IMR-90 (cell line): ENCODE measurements at regions not wholly inside any gene's neighbourhood (a gene's known extent, or its start where the extent isn't known, plus 50 kb on each side); places are given as distances from the start of the nearest gene placed in this dataset.

Source experiments
- ATAC-seq: fragments of 200-7000 bp; cut with Tn5 transposase; 2 replicates; pipeline ENCODE4 v1.9.1; 2020; ENCODE audit warnings: low read depth, mild to moderate bottlenecking, moderate library complexity
- BruUV-seq: library from RNA; stranded (reverse); fragments of 400-500 nt; replicated peaks from 2 replicates; lab custom pipeline; 2021; lab: Mats Ljungman, UMichigan
- CTCF ChIA-PET: fragments of 300-600 bp; formaldehyde crosslinking; extraction: SDS; loops from one replicate; lab custom pipeline; 2021; ENCODE audit warnings: antibody characterized with exemption; lab: Yijun Ruan, JAX
- POLR2A ChIA-PET: fragments of 300-600 bp; sonication (Branson Sonifier 250); formaldehyde crosslinking; loops from one replicate; lab custom pipeline; 2022; ENCODE audit warnings: antibody characterized with exemption; ENCODE audit not compliant: unreplicated experiment; lab: Charles Lee
- DNase-seq: peaks from one replicate; pipeline ENCODE4 v3.0.0; 2013
- H2AFZ ChIP-seq: replicated peaks from 2 replicates; pipeline ENCODE3; 2013; ENCODE audit warnings: low read length, mild to moderate bottlenecking; ENCODE audit not compliant: poor library complexity
- H2AK5ac ChIP-seq: 2 replicates; pipeline ENCODE4 v1.6.1; 2013; ENCODE audit warnings: low read depth, low read length, inconsistent platforms
- H2AK9ac ChIP-seq: replicated peaks from 2 replicates; pipeline ENCODE3; 2013; ENCODE audit warnings: mild to moderate bottlenecking, low read depth, low read length, moderate library complexity; ENCODE audit not compliant: poor library complexity
- H2BK120ac ChIP-seq: 2 replicates; pipeline ENCODE4 v1.6.1; 2013; ENCODE audit warnings: low read depth, low read length, inconsistent platforms
- H2BK15ac ChIP-seq: 3 replicates; pipeline ENCODE4 v1.6.1; 2013; ENCODE audit warnings: low read depth, low read length, inconsistent platforms
- H2BK20ac ChIP-seq: 2 replicates; pipeline ENCODE4 v1.6.1; 2013; ENCODE audit warnings: low read depth, mild to moderate bottlenecking, inconsistent platforms, low read length, moderate library complexity
- H2BK5ac ChIP-seq: 2 replicates; pipeline ENCODE4 v1.6.1; 2013; ENCODE audit warnings: mild to moderate bottlenecking, low read depth, low read length, inconsistent platforms; ENCODE audit not compliant: poor library complexity, severe bottlenecking
- H3K14ac ChIP-seq: replicated peaks from 2 replicates; pipeline ENCODE4 v1.6.1; 2013; ENCODE audit warnings: low read depth, low read length, inconsistent platforms
- H3K18ac ChIP-seq: 2 replicates; pipeline ENCODE4 v1.6.1; 2013; ENCODE audit warnings: low read depth, low read length, control low read depth
- H3K23ac ChIP-seq: 2 replicates; pipeline ENCODE4 v1.6.1; 2013; ENCODE audit warnings: low read depth, low read length, inconsistent platforms
- H3K27ac ChIP-seq: 2 replicates; pipeline ENCODE4 v1.5.1; 2013; ENCODE audit warnings: mild to moderate bottlenecking, control low read depth, low read length; ENCODE audit not compliant: insufficient read depth
- H3K27me3 ChIP-seq: 2 replicates; pipeline ENCODE4 v1.6.1; 2013; ENCODE audit warnings: low read length; ENCODE audit not compliant: control insufficient read depth, insufficient read depth
- H3K36me3 ChIP-seq: 2 replicates; pipeline ENCODE4 v1.6.1; 2013; ENCODE audit warnings: low read length, mixed read lengths; ENCODE audit not compliant: control insufficient read depth, insufficient read depth
- H3K4ac ChIP-seq: 2 replicates; pipeline ENCODE4 v1.6.1; 2013; ENCODE audit warnings: low read depth, low read length, inconsistent platforms
- H3K4me1 ChIP-seq: 2 replicates; pipeline ENCODE4 v1.6.1; 2013; ENCODE audit warnings: low read length, mixed read lengths; ENCODE audit not compliant: control insufficient read depth, insufficient read depth
- H3K4me2 ChIP-seq: 2 replicates; pipeline ENCODE4 v1.6.1; 2013; ENCODE audit warnings: low read depth, mild to moderate bottlenecking, control low read depth, low read length, moderate library complexity
- H3K4me3 ChIP-seq: 2 replicates; pipeline ENCODE4 v1.5.1; 2013; ENCODE audit warnings: low read depth, mild to moderate bottlenecking, control low read depth, low read length, moderate library complexity; ENCODE audit not compliant: insufficient read depth
- H3K56ac ChIP-seq: 2 replicates; pipeline ENCODE4 v1.6.1; 2013; ENCODE audit warnings: low read length, inconsistent platforms; ENCODE audit not compliant: insufficient read depth; ENCODE audit errors: extremely low read depth
- H3K79me1 ChIP-seq, 2 experiments: 2 replicates each; pipeline ENCODE4 v1.6.1; 2013; ENCODE audit warnings: low read length in 2 of 2, inconsistent platforms in 1 of 2, low read depth in 1 of 2
- H3K9ac ChIP-seq: 2 replicates; pipeline ENCODE4 v1.6.1; 2013; ENCODE audit warnings: low read depth, low read length, control low read depth
- H3K9me1 ChIP-seq: 2 replicates; pipeline ENCODE4 v1.6.1; 2013; ENCODE audit warnings: low read length, inconsistent platforms; ENCODE audit not compliant: insufficient read depth
- H3K9me3 ChIP-seq: 2 replicates; pipeline ENCODE4 v1.6.1; 2013; ENCODE audit warnings: low read length; ENCODE audit not compliant: control insufficient read depth, insufficient read depth
- H4K20me1 ChIP-seq: 2 replicates; pipeline ENCODE4 v1.6.1; 2013; ENCODE audit warnings: low read length, inconsistent platforms; ENCODE audit not compliant: insufficient read depth
- H4K5ac ChIP-seq: 2 replicates; pipeline ENCODE4 v1.6.1; 2013; ENCODE audit warnings: mild to moderate bottlenecking, low read depth, low read length, control low read depth
- H4K8ac ChIP-seq, 2 experiments: 2 replicates each; pipeline ENCODE4 v1.6.1; 2013; ENCODE audit warnings: low read depth in 2 of 2, low read length in 2 of 2, control low read depth in 1 of 2, inconsistent platforms in 1 of 2
- H4K91ac ChIP-seq: 2 replicates; pipeline ENCODE4 v1.6.1; 2013; ENCODE audit warnings: low read depth, low read length, inconsistent platforms; ENCODE audit not compliant: insufficient read depth
- BHLHE40 ChIP-seq: fragments of 150-350 bp; IDR thresholded peaks from 2 replicates; pipeline ENCODE4 v1.6.1; 2016; ENCODE audit warnings: mild to moderate bottlenecking, low read depth, low read length
- CEBPB ChIP-seq: IDR thresholded peaks from 2 replicates; pipeline ENCODE4 v1.6.1; 2012; ENCODE audit warnings: low read depth, low read length, improper control_type of control experiment
- CHD1 ChIP-seq: IDR thresholded peaks from 2 replicates; pipeline ENCODE4 v1.6.1; 2012; ENCODE audit warnings: low read depth, low read length, improper control_type of control experiment
- FOS ChIP-seq: fragments of 150-350 bp; IDR thresholded peaks from 2 replicates; pipeline ENCODE4 v1.6.1; 2016; ENCODE audit warnings: low read depth, low read length
- MAFK ChIP-seq: IDR thresholded peaks from 2 replicates; pipeline ENCODE4 v1.6.1; 2012; ENCODE audit warnings: low read depth, low read length, improper control_type of control experiment
- MAZ ChIP-seq: IDR thresholded peaks from 2 replicates; pipeline ENCODE4 v1.6.1; 2012; ENCODE audit warnings: low read depth, mild to moderate bottlenecking, low read length, improper control_type of control experiment, moderate library complexity, borderline replicate concordance
- MXI1 ChIP-seq: IDR thresholded peaks from 2 replicates; pipeline ENCODE4 v1.6.1; 2012; ENCODE audit warnings: low read depth, mild to moderate bottlenecking, low read length, moderate library complexity, borderline replicate concordance
- NFE2L2 ChIP-seq: fragments of 150-350 bp; IDR thresholded peaks from 2 replicates; pipeline ENCODE4 v1.6.1; 2016; ENCODE audit warnings: low read depth, mild to moderate bottlenecking, low read length
- POLR2A ChIP-seq: IDR thresholded peaks from 2 replicates; pipeline ENCODE4 v1.6.1; 2012; ENCODE audit warnings: mild to moderate bottlenecking, low read depth, low read length
- RAD21 ChIP-seq: IDR thresholded peaks from 2 replicates; pipeline ENCODE4 v1.6.1; 2012; ENCODE audit warnings: low read length, improper control_type of control experiment
- RCOR1 ChIP-seq: IDR thresholded peaks from 2 replicates; pipeline ENCODE4 v1.6.1; 2012; ENCODE audit warnings: mild to moderate bottlenecking, low read length, improper control_type of control experiment; ENCODE audit not compliant: insufficient replicate concordance
- RFX5 ChIP-seq: IDR thresholded peaks from 2 replicates; pipeline ENCODE4 v1.8.0; 2012; ENCODE audit warnings: low read depth, mild to moderate bottlenecking, low read length, moderate library complexity
- SMC3 ChIP-seq: fragments of 150-350 bp; IDR thresholded peaks from 2 replicates; pipeline ENCODE4 v1.6.1; 2016; ENCODE audit warnings: low read depth, mild to moderate bottlenecking, antibody characterized with exemption, low read length, moderate library complexity
- WGBS, 2 experiments: methylation state at CpG; one replicate each; pipeline versions ENCODE4 v1.1.5 to v1.1.7; 2013; ENCODE audit warnings: missing lambda C conversion rate in 2 of 2; ENCODE audit not compliant: insufficient read length in 1 of 2; ENCODE audit errors: extremely low coverage in 2 of 2; 5-methylcytosine and 5-hydroxymethylcytosine counted together
- dilution Hi-C: fragments of 300-500 bp; cut with HindIII; formaldehyde crosslinking; loops from one replicate; pipeline ENCODE4 v1.14.3; 2018; ENCODE audit warnings: low sequenced_read_pairs; ENCODE audit not compliant: unreplicated experiment
- in situ Hi-C: fragments of 300-500 bp; cut with MboI; formaldehyde crosslinking; loops from 3 replicates; pipeline ENCODE4 v1.14.3; 2019; ENCODE audit warnings: low sequenced_read_pairs, inconsistent platforms, mixed read lengths
- intact Hi-C: fragments of 100-400 bp; cut with micrococcal nuclease; formaldehyde crosslinking; loops from 2 replicates; pipeline ENCODE4 v1.10.0; 2022
- TF ChIP-seq, protein P1 (sequence below): fragments of 150-350 bp; IDR thresholded peaks from 2 replicates; pipeline ENCODE4 v1.6.1; 2017; ENCODE audit warnings: mild to moderate bottlenecking, antibody characterized with exemption, low read length, low read depth
- TF ChIP-seq, protein P2 (sequence below): fragments of 150-350 bp; IDR thresholded peaks from 2 replicates; pipeline ENCODE4 v1.6.1; 2016; ENCODE audit warnings: low read depth, mild to moderate bottlenecking, low read length, moderate library complexity, borderline replicate concordance
- TF ChIP-seq, protein P3 (sequence below): conservative IDR thresholded peaks from 2 replicates; pipeline ENCODE4 v1.5.1; 2012; ENCODE audit warnings: mild to moderate bottlenecking, low read depth, low read length, improper control_type of control experiment

DNA sequence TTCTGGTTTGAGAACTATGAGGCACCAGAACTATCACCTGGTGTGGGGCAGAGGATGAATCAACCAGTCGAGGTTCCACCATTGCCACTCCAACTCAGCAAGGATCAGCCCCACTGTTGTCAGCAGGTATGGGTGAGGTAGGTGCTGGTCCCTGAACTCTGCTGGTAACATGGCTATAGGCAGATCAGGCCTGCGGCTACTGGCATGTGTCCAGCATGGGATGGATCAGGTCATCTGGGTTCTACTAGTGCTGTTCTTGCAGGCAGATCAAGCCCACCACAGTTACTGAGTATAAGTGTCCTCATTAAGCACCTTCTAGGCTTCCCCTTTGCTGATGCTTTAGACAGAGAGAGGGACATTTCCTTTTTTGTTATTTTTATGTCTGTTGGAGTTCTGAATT is 71.7 kb downstream of the GABRA6 start:
- no peak overlapping the region for H3K9ac ChIP-seq
- no peak overlapping the region for H4K8ac ChIP-seq
- WGBS, 2 experiments, result no CpG with 5 or more reads among the region's 2 CpGs
- H2AK5ac ChIP-seq, result no peak overlapping the region
- H2BK120ac ChIP-seq, result no peak overlapping the region
- H3K36me3 ChIP-seq, result no peaks in the 10 kb centered on the region
- no peak overlapping the region for H3K27ac ChIP-seq
- no peak overlapping the region for H4K5ac ChIP-seq
- no peak overlapping the region for H2AK9ac ChIP-seq
- no peak overlapping the region for H3K23ac ChIP-seq
- no peak overlapping the region for H3K4me3 ChIP-seq
- no peak overlapping the region for H3K14ac ChIP-seq
- no peak overlapping the region for H4K91ac ChIP-seq
- H3K4me2 ChIP-seq, result no peak overlapping the region
- in situ Hi-C loops (no loop called here), dilution Hi-C loops (no loop called here), intact Hi-C loops (no loop called here)
- no peak overlapping the region for H2BK15ac ChIP-seq
- BruUV-seq, result no TSS peak
- no peak overlapping the region for H3K18ac ChIP-seq
- H2BK5ac ChIP-seq, result no peak overlapping the region
- H3K4me1 ChIP-seq, result no peaks in the 10 kb centered on the region
- H2BK20ac ChIP-seq, result no peak overlapping the region
- TF ChIP-seq, protein P1, sequence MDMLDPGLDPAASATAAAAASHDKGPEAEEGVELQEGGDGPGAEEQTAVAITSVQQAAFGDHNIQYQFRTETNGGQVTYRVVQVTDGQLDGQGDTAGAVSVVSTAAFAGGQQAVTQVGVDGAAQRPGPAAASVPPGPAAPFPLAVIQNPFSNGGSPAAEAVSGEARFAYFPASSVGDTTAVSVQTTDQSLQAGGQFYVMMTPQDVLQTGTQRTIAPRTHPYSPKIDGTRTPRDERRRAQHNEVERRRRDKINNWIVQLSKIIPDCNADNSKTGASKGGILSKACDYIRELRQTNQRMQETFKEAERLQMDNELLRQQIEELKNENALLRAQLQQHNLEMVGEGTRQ, result no peak
- TF ChIP-seq RAD21 (no peak), POLR2A (no peak), FOS (no peak), CHD1 (no peak), RFX5 (no peak), RCOR1 (no peak), MAFK (no peak), CEBPB (no peak), SMC3 (no peak), NFE2L2 (no peak), MAZ (no peak), MXI1 (no peak), BHLHE40 (no peak)
- TF ChIP-seq, protein P2, sequence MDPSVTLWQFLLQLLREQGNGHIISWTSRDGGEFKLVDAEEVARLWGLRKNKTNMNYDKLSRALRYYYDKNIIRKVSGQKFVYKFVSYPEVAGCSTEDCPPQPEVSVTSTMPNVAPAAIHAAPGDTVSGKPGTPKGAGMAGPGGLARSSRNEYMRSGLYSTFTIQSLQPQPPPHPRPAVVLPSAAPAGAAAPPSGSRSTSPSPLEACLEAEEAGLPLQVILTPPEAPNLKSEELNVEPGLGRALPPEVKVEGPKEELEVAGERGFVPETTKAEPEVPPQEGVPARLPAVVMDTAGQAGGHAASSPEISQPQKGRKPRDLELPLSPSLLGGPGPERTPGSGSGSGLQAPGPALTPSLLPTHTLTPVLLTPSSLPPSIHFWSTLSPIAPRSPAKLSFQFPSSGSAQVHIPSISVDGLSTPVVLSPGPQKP, result no peak
- TF ChIP-seq, protein P3, sequence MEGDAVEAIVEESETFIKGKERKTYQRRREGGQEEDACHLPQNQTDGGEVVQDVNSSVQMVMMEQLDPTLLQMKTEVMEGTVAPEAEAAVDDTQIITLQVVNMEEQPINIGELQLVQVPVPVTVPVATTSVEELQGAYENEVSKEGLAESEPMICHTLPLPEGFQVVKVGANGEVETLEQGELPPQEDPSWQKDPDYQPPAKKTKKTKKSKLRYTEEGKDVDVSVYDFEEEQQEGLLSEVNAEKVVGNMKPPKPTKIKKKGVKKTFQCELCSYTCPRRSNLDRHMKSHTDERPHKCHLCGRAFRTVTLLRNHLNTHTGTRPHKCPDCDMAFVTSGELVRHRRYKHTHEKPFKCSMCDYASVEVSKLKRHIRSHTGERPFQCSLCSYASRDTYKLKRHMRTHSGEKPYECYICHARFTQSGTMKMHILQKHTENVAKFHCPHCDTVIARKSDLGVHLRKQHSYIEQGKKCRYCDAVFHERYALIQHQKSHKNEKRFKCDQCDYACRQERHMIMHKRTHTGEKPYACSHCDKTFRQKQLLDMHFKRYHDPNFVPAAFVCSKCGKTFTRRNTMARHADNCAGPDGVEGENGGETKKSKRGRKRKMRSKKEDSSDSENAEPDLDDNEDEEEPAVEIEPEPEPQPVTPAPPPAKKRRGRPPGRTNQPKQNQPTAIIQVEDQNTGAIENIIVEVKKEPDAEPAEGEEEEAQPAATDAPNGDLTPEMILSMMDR, result no peak
- H2AFZ ChIP-seq, result no peak overlapping the region
- H4K20me1 ChIP-seq, result no peaks in the 10 kb centered on the region
- H3K9me3 ChIP-seq, result peaks cover 3% of the 10 kb centered on the region
- ATAC-seq (no peak), DNase-seq (no peak)
- no peak overlapping the region for H3K4ac ChIP-seq
- POLR2A ChIA-PET, result no interaction called here
- H3K79me1 ChIP-seq, result no peaks in the 10 kb centered on the region
- no peaks in the 10 kb centered on the region for H3K27me3 ChIP-seq
- H3K9me1 ChIP-seq, result no peaks in the 10 kb centered on the region
- no peak overlapping the region for H3K56ac ChIP-seq
- CTCF ChIA-PET, result no interaction called here
